ENCODE measurements at regions not wholly inside any gene's neighbourhood (a gene's known extent, or its start where the extent isn't known, plus 50 kb on each side); places are given as distances from the start of the nearest gene placed in this dataset.

- H3K27ac ChIP-seq: no peak overlapping the region
- no peak for TF ChIP-seq CTCF (conservative IDR thresholded peaks at IDR 0.05)
Measured at GRCh38 chr12:131477613-131478012, 233.3 kb upstream of the SFSWAP start.

GRCh38 chr12:131478468-131478867 lies 232.4 kb upstream of the SFSWAP start:
- H3K27ac ChIP-seq: no peak overlapping the region
- no peak for TF ChIP-seq CTCF (conservative IDR thresholded peaks at IDR 0.05)

- TF ChIP-seq CTCF (conservative IDR thresholded peaks at IDR 0.05): no peak
- no peak overlapping the region for H3K27ac ChIP-seq
Measured at GRCh38 chr12:131482199-131482598, 228.7 kb upstream of the SFSWAP start.

- no peak for TF ChIP-seq CTCF (conservative IDR thresholded peaks at IDR 0.05)
- no peak overlapping the region for H3K27ac ChIP-seq
Measured at GRCh38 chr12:131482686-131483085, 228.2 kb upstream of the SFSWAP start.

GRCh38 chr12:131486451-131487230 lies 224.2 kb upstream of the SFSWAP start:
- H3K27ac ChIP-seq: no peak overlapping the region
- TF ChIP-seq CTCF (conservative IDR thresholded peaks at IDR 0.05): no peak

- no peak for TF ChIP-seq CTCF (conservative IDR thresholded peaks at IDR 0.05)
- no peak overlapping the region for H3K27ac ChIP-seq
Measured at GRCh38 chr12:131487388-131488124, 223.3 kb upstream of the SFSWAP start.

GRCh38 chr12:131489718-131490117 lies 221.2 kb upstream of the SFSWAP start:
- no peak overlapping the region for H3K27ac ChIP-seq
- no peak for TF ChIP-seq CTCF (conservative IDR thresholded peaks at IDR 0.05)

Measured in VCaP (cell line).